ENCODE measurements at regions not wholly inside any gene's neighbourhood (a gene's known extent, or its start where the extent isn't known, plus 50 kb on each side); places are given as distances from the start of the nearest gene placed in this dataset.
"Not testable (repeated sequence)": the region's sequence is repeated elsewhere in the genome, so short reads cannot be mapped to it uniquely, and the experiment has no call there.

GRCh38 chrX:122119361-122119760 lies 1064.7 kb upstream of the GRIA3 start:
- H3K4me1 ChIP-seq (replicated peaks), result no peaks in the 10 kb centered on the region
- no peak for TF ChIP-seq POLR2AphosphoS5 (IDR thresholded peaks at IDR 0.05)
- TF ChIP-seq POLR2A (IDR thresholded peaks at IDR 0.05), result no peak
- no peak for TF ChIP-seq CTCF (IDR thresholded peaks at IDR 0.05)
- DNase-seq (ENCODE audit: low spot score), result no peak
- no peaks in the 10 kb centered on the region for H3K9me3 ChIP-seq
- H3K27ac ChIP-seq, result no peak overlapping the region
- H3K36me3 ChIP-seq, result no peaks in the 10 kb centered on the region
- H3K4me3 ChIP-seq, result no peak overlapping the region
- intact Hi-C loops (cut with DNase I), result no loop called here
- no peaks in the 10 kb centered on the region for H3K27me3 ChIP-seq (replicated peaks; ENCODE audit: insufficient read depth)

DNA sequence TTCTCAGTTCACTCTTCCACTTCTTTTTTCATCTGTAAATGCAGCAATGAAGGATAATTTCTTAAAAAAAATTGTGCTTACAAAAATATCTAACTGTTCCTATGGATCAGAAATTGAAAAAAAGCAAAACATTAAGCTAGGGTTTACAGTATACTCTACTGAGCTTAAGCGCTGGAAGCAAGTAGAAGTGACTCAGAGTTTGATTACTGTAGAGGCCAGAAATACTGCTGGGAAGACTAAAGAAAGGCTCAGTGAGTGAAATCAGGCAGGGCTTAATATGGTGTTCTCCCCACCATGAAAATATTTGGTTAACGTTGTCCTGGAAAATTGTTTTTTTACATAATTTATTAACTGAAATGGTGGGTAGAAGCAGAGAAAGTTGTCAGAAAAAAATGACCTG lies 1061.8 kb upstream of the GRIA3 start:
- Histone ChIP-seq H3K27ac (no peak overlapping the region), H3K4me1 (replicated peaks) (no peaks in the 10 kb centered on the region), H3K4me3 (no peak overlapping the region), H3K36me3 (no peaks in the 10 kb centered on the region), H3K27me3 (replicated peaks; ENCODE audit: insufficient read depth) (no peaks in the 10 kb centered on the region), H3K9me3 (no peaks in the 10 kb centered on the region)
- DNase-seq (ENCODE audit: low spot score), result no peak
- intact Hi-C loops (cut with DNase I), result no loop called here
- 85% methylated on average over 2 of the region's 2 CpGs for WGBS
- TF ChIP-seq POLR2A (IDR thresholded peaks at IDR 0.05) (no peak), POLR2AphosphoS5 (IDR thresholded peaks at IDR 0.05) (no peak), CTCF (IDR thresholded peaks at IDR 0.05) (no peak)

- Histone ChIP-seq H3K27ac (no peak overlapping the region), H3K4me1 (replicated peaks) (no peaks in the 10 kb centered on the region), H3K36me3 (no peaks in the 10 kb centered on the region), H3K27me3 (replicated peaks; ENCODE audit: insufficient read depth) (no peaks in the 10 kb centered on the region), H3K4me3 (no peak overlapping the region), H3K9me3 (no peaks in the 10 kb centered on the region)
- 75% methylated on average over 1 of the region's 1 CpG for WGBS
- no peak for DNase-seq (ENCODE audit: low spot score)
- intact Hi-C loops (cut with DNase I), result no loop called here
- TF ChIP-seq CTCF (IDR thresholded peaks at IDR 0.05), result no peak
- TF ChIP-seq POLR2AphosphoS5 (IDR thresholded peaks at IDR 0.05), result no peak
- no peak for TF ChIP-seq POLR2A (IDR thresholded peaks at IDR 0.05)
Observed at GRCh38 chrX:122133478-122133877, 1050.6 kb upstream of the GRIA3 start.

DNA sequence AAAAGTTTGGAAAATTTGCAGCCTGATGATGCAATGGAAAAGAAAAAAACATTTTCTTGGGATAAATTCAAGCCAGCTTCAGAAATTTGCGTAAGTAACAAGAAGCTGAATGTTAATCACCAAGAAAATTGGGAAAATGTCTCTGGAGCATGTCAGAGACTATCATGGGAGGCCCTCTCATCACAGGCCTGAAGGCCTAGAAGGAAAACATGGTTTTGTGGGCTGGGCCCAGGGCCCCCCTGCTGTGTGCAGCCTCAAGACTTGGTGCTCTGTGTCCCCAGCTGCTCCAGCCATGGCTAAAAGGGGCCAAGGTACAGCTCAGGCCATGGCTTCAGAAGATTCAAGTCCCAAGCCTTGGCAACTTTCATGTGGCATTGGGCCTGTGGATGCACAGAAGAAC lies 1049.8 kb upstream of the GRIA3 start:
- no peak for DNase-seq (ENCODE audit: low spot score)
- Histone ChIP-seq H3K4me3 (no peak overlapping the region), H3K36me3 (no peaks in the 10 kb centered on the region), H3K27ac (no peak overlapping the region), H3K4me1 (replicated peaks) (no peaks in the 10 kb centered on the region), H3K27me3 (replicated peaks; ENCODE audit: insufficient read depth) (no peaks in the 10 kb centered on the region), H3K9me3 (no peaks in the 10 kb centered on the region)
- TF ChIP-seq CTCF (IDR thresholded peaks at IDR 0.05) (no peak), POLR2A (IDR thresholded peaks at IDR 0.05) (no peak), POLR2AphosphoS5 (IDR thresholded peaks at IDR 0.05) (no peak)
- 69% methylated on average over 1 of the region's 1 CpG for WGBS
- intact Hi-C loops (cut with DNase I), result no loop called here

GRCh38 chrX:122135070-122135469 lies 1049.0 kb upstream of the GRIA3 start:
- no peak for TF ChIP-seq POLR2AphosphoS5 (IDR thresholded peaks at IDR 0.05)
- no peak for TF ChIP-seq POLR2A (IDR thresholded peaks at IDR 0.05)
- no peak for TF ChIP-seq CTCF (IDR thresholded peaks at IDR 0.05)
- WGBS, result 88% methylated on average over 2 of the region's 2 CpGs
- H3K4me3 ChIP-seq, result no peak overlapping the region
- no peaks in the 10 kb centered on the region for H3K4me1 ChIP-seq (replicated peaks)
- H3K36me3 ChIP-seq, result no peaks in the 10 kb centered on the region
- H3K27me3 ChIP-seq (replicated peaks; ENCODE audit: insufficient read depth), result no peaks in the 10 kb centered on the region
- no peak for DNase-seq (ENCODE audit: low spot score)
- H3K9me3 ChIP-seq, result no peaks in the 10 kb centered on the region
- no peak overlapping the region for H3K27ac ChIP-seq
- intact Hi-C loops (cut with DNase I), result no loop called here

DNA sequence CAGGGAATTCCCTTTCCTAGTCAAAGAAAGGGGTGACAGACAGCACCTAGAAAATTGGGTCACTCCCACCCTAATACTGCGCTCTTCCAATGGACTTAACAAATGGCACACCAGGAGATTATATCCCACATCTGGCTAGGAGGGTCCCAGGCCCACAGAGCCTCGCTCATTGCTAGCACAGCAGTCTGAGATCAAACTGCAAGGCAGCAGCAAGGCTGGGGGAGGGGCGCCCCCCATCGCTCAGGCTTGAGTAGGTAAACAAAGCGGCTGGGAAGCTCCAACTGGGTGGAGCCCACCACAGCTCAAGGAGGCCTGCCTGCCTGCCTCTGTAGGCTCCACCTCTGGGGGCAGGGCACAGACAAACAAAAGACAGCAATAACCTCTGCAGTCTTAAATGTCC lies 1043.9 kb upstream of the GRIA3 start:
- H3K27me3 ChIP-seq (replicated peaks; ENCODE audit: insufficient read depth); H3K36me3 ChIP-seq; H3K4me1 ChIP-seq (replicated peaks); intact Hi-C loops (cut with DNase I); H3K27ac ChIP-seq; H3K4me3 ChIP-seq; DNase-seq (ENCODE audit: low spot score); H3K9me3 ChIP-seq: not testable (repeated sequence)
- WGBS, result 87% methylated on average over 5 of the region's 5 CpGs

Measured in prostate gland (tissue), 2 donors.